ENCODE measurements at regions not wholly inside any gene's neighbourhood (a gene's known extent, or its start where the extent isn't known, plus 50 kb on each side); places are given as distances from the start of the nearest gene placed in this dataset.

DNA sequence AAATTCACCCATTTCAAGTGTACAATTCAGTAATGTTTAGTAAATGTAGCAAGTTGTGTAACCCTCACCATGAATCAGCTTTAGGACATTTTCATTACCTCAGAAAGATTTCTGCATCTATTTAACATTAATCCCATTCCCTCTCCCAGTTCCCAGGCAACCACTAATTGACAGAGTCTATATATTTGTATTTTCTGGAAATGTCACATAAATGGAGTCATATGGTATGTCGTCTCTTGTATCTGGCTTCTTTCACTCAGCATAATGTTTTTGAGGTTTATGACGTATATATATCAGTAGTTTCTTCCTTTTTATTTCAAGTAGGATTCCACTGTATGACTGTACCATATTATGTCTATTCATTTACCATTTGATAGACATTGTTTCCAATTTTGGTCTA is 199.8 kb downstream of the CYB561 start:
- H3K27me3 ChIP-seq = no peaks in the 10 kb centered on the region
- no peak overlapping the region for H3K4me3 ChIP-seq
- ATAC-seq (no peak), DNase-seq (no peak)
- peaks cover 0 to 10% of the 10 kb centered on the region in 2 donors for H3K9me3 ChIP-seq
- no peaks in the 10 kb centered on the region for H3K36me3 ChIP-seq
- no peak for TF ChIP-seq CTCF (IDR thresholded peaks at IDR 0.05)
- peaks cover 0 to 11% of the 10 kb centered on the region in 2 donors for H3K4me1 ChIP-seq
- H3K27ac ChIP-seq = no peak overlapping the region
- intact Hi-C loops (cut with DNase I) = no loop called here

- Histone ChIP-seq H3K4me1 (peaks cover 0 to 11% of the 10 kb centered on the region in 2 donors), H3K9me3 (peaks cover 0 to 10% of the 10 kb centered on the region in 2 donors), H3K4me3 (no peak overlapping the region), H3K36me3 (no peaks in the 10 kb centered on the region), H3K27me3 (no peaks in the 10 kb centered on the region), H3K27ac (no peak overlapping the region)
- intact Hi-C loops (cut with DNase I) = no loop called here
- ATAC-seq = no peak
- TF ChIP-seq CTCF (IDR thresholded peaks at IDR 0.05) = no peak
- DNase-seq = no peak
These were observed 198.4 kb downstream of the CYB561 start for GRCh38 chr17:63247706-63248105.

- TF ChIP-seq CTCF (IDR thresholded peaks at IDR 0.05) = no peak
- intact Hi-C loops (cut with DNase I) = no loop called here
- Histone ChIP-seq H3K4me3 (no peak overlapping the region), H3K4me1 (peaks cover 0 to 11% of the 10 kb centered on the region in 2 donors), H3K9me3 (peaks cover 0 to 2% of the 10 kb centered on the region in 2 donors), H3K27me3 (no peaks in the 10 kb centered on the region), H3K36me3 (no peaks in the 10 kb centered on the region), H3K27ac (no peak overlapping the region)
- peak in 1 of 4 donors; percentile 44 for DNase-seq
- ATAC-seq = peak; percentile 61
These were observed 196.7 kb downstream of the CYB561 start for GRCh38 chr17:63249256-63250004.

GRCh38 chr17:63250830-63251229 is 195.3 kb downstream of the CYB561 start:
- ATAC-seq = peak; percentile 85
- Histone ChIP-seq H3K36me3 (no peaks in the 10 kb centered on the region), H3K9me3 (peaks cover 0 to 3% of the 10 kb centered on the region in 2 donors), H3K4me3 (no peak overlapping the region), H3K27ac (no peak overlapping the region), H3K4me1 (peaks cover 0 to 11% of the 10 kb centered on the region in 2 donors), H3K27me3 (no peaks in the 10 kb centered on the region)
- intact Hi-C loops (cut with DNase I) = no loop called here
- no peak for TF ChIP-seq CTCF (IDR thresholded peaks at IDR 0.05)
- peak in 1 of 4 donors; percentile 51 for DNase-seq

- H3K4me3 ChIP-seq = no peak overlapping the region
- no peak for TF ChIP-seq CTCF (IDR thresholded peaks at IDR 0.05)
- H3K9me3 ChIP-seq = peaks cover 0 to 3% of the 10 kb centered on the region in 2 donors
- H3K27me3 ChIP-seq = no peaks in the 10 kb centered on the region
- ATAC-seq (peak; percentile 98), DNase-seq (peak in 1 of 4 donors; percentile 55)
- no peaks in the 10 kb centered on the region for H3K4me1 ChIP-seq
- intact Hi-C loops (cut with DNase I) = no loop called here
- H3K36me3 ChIP-seq = no peaks in the 10 kb centered on the region
- H3K27ac ChIP-seq = no peak overlapping the region
These were observed 187.3 kb downstream of the CYB561 start for GRCh38 chr17:63258785-63259184.

Data from left lung (tissue), 4 donors.